HEK293 (cell line): ENCODE measurements at regions not wholly inside any gene's neighbourhood (a gene's known extent, or its start where the extent isn't known, plus 50 kb on each side); places are given as distances from the start of the nearest gene placed in this dataset.

Experiments used
- CTCF ChIA-PET: fragments of 350-600 bp; formaldehyde crosslinking; extraction: SDS; loops from one replicate; lab custom pipeline; 2021; ENCODE audit warnings: antibody characterized with exemption; lab: Yijun Ruan, JAX
- POLR2A ChIA-PET: fragments of 300-600 bp; formaldehyde crosslinking; extraction: SDS; loops from one replicate; lab custom pipeline; 2020; ENCODE audit warnings: antibody characterized with exemption, inconsistent platforms; lab: Yijun Ruan, JAX
- H3K27ac ChIP-seq: fragments of 200-500 bp; sonication (Bioruptor generic); 2 replicates; pipeline ENCODE4 v1.5.1; 2014; ENCODE audit warnings: low read depth, low read length, control low read depth, inconsistent platforms; ENCODE audit errors: extremely low read depth
- H3K36me3 ChIP-seq, 2 experiments: fragments of 200-500 bp in 1 of 2; sonication (Bioruptor generic) in 1 of 2; 1 replicate in 1 of 2; 2 replicates in 1 of 2; pipeline ENCODE4 v1.5.1; 2014 to 2017; ENCODE audit warnings: inconsistent platforms in 2 of 2, low read length in 2 of 2; ENCODE audit not compliant: control insufficient read depth in 2 of 2, insufficient read depth in 1 of 2
- H3K4me1 ChIP-seq: fragments of 200-500 bp; sonication (Bioruptor generic); 2 replicates; pipeline ENCODE4 v1.5.1; 2014; ENCODE audit warnings: mild to moderate bottlenecking, low read length, inconsistent platforms; ENCODE audit not compliant: control insufficient read depth, insufficient read depth
- H3K4me3 ChIP-seq: 2 replicates; pipeline ENCODE4 v1.5.1; 2011; ENCODE audit warnings: low read depth, mild to moderate bottlenecking, control low read depth, low read length, moderate library complexity
- H3K9me3 ChIP-seq: fragments of 200-500 bp; sonication (Bioruptor generic); 2 replicates; pipeline ENCODE4 v1.5.1; 2014; ENCODE audit warnings: low read depth, low read length, inconsistent platforms; ENCODE audit not compliant: control insufficient read depth, insufficient read depth
- GLIS1 ChIP-seq: fragments of 450-650 bp; formaldehyde crosslinking; IDR thresholded peaks from 2 replicates; pipeline ENCODE4 v1.5.1; 2016; ENCODE audit warnings: missing biosample characterization, missing genetic modification characterization
- KLF7 ChIP-seq: fragments of 450-650 bp; formaldehyde crosslinking; IDR thresholded peaks from 2 replicates; pipeline ENCODE4 v1.5.1; 2016; ENCODE audit warnings: missing biosample characterization, missing genetic modification characterization, borderline replicate concordance
- KLF8 ChIP-seq: fragments of 450-650 bp; formaldehyde crosslinking; IDR thresholded peaks from 2 replicates; pipeline ENCODE4 v1.5.1; 2016; ENCODE audit warnings: missing biosample characterization, missing genetic modification characterization
- MYNN ChIP-seq: fragments of 450-650 bp; formaldehyde crosslinking; IDR thresholded peaks from 2 replicates; pipeline ENCODE4 v1.5.1; 2016; ENCODE audit warnings: missing biosample characterization, missing genetic modification characterization, borderline replicate concordance
- MZF1 ChIP-seq: fragments of 450-650 bp; formaldehyde crosslinking; IDR thresholded peaks from 2 replicates; pipeline ENCODE4 v1.5.1; 2017; ENCODE audit warnings: missing biosample characterization, missing genetic modification characterization, borderline replicate concordance
- PATZ1 ChIP-seq: fragments of 450-650 bp; formaldehyde crosslinking; IDR thresholded peaks from 2 replicates; pipeline ENCODE4 v1.5.1; 2016; ENCODE audit warnings: missing biosample characterization, missing genetic modification characterization
- PBX3 ChIP-seq: sonication (generic); formaldehyde crosslinking; IDR thresholded peaks from 2 replicates; pipeline ENCODE4 v1.8.1; 2022; ENCODE audit warnings: mild to moderate bottlenecking, moderate library complexity, missing genetic modification reagents
- ZBTB20 ChIP-seq: fragments of 450-650 bp; formaldehyde crosslinking; IDR thresholded peaks from 2 replicates; pipeline ENCODE4 v1.5.1; 2016; ENCODE audit warnings: missing biosample characterization, missing genetic modification characterization
- ZBTB49 ChIP-seq: fragments of 450-650 bp; formaldehyde crosslinking; IDR thresholded peaks from 2 replicates; pipeline ENCODE4 v1.5.1; 2016; ENCODE audit warnings: missing biosample characterization, missing genetic modification characterization, low read depth
- ZNF112 ChIP-seq: fragments of 450-650 bp; formaldehyde crosslinking; IDR thresholded peaks from 2 replicates; pipeline ENCODE4 v1.5.0; 2017; ENCODE audit warnings: missing biosample characterization, missing genetic modification characterization
- ZNF146 ChIP-seq: fragments of 450-650 bp; formaldehyde crosslinking; IDR thresholded peaks from 2 replicates; pipeline ENCODE4 v1.5.1; 2016; ENCODE audit warnings: missing biosample characterization, missing genetic modification characterization
- ZNF157 ChIP-seq: fragments of 450-650 bp; formaldehyde crosslinking; IDR thresholded peaks from 2 replicates; pipeline ENCODE4 v1.5.1; 2016; ENCODE audit warnings: missing biosample characterization, missing genetic modification characterization
- ZNF394 ChIP-seq: fragments of 450-650 bp; formaldehyde crosslinking; IDR thresholded peaks from 2 replicates; pipeline ENCODE4 v1.5.1; 2016; ENCODE audit warnings: missing biosample characterization, missing genetic modification characterization, mild to moderate bottlenecking, moderate library complexity, borderline replicate concordance
- ZNF518A ChIP-seq: fragments of 450-650 bp; formaldehyde crosslinking; conservative IDR thresholded peaks from 2 replicates; pipeline ENCODE4 v1.5.1; 2016; ENCODE audit warnings: low read depth, missing biosample characterization, missing genetic modification characterization
- ZNF521 ChIP-seq: fragments of 450-650 bp; formaldehyde crosslinking; IDR thresholded peaks from 2 replicates; pipeline ENCODE4 v1.5.1; 2017; ENCODE audit warnings: missing biosample characterization, mild to moderate bottlenecking, missing genetic modification characterization
- ZNF530 ChIP-seq: fragments of 450-650 bp; formaldehyde crosslinking; IDR thresholded peaks from 2 replicates; pipeline ENCODE4 v1.5.1; 2016; ENCODE audit warnings: low read depth, missing biosample characterization, missing genetic modification characterization
- ZNF621 ChIP-seq: fragments of 450-650 bp; formaldehyde crosslinking; IDR thresholded peaks from 2 replicates; pipeline ENCODE4 v1.5.1; 2017; ENCODE audit warnings: missing biosample characterization, missing genetic modification characterization
- ZNF624 ChIP-seq: fragments of 450-650 bp; formaldehyde crosslinking; IDR thresholded peaks from 2 replicates; pipeline ENCODE4 v1.5.1; 2017; ENCODE audit warnings: missing biosample characterization, missing genetic modification characterization
- ZNF626 ChIP-seq: fragments of 450-650 bp; sonication (Bioruptor Pico); formaldehyde crosslinking; IDR thresholded peaks from 2 replicates; pipeline ENCODE4 v1.5.1; 2018; ENCODE audit warnings: missing biosample characterization, missing genetic modification characterization, inconsistent platforms
- ZNF660 ChIP-seq: fragments of 450-650 bp; IDR thresholded peaks from 2 replicates; pipeline ENCODE4 v1.5.1; 2018; ENCODE audit warnings: missing biosample characterization, mild to moderate bottlenecking, missing genetic modification characterization
- ZNF670 ChIP-seq: fragments of 450-650 bp; formaldehyde crosslinking; IDR thresholded peaks from 2 replicates; pipeline ENCODE4 v1.5.1; 2016; ENCODE audit warnings: missing biosample characterization, missing genetic modification characterization, low read depth
- ZNF677 ChIP-seq: fragments of 450-650 bp; IDR thresholded peaks from 2 replicates; pipeline ENCODE4 v1.5.0; 2018; ENCODE audit warnings: missing biosample characterization, mild to moderate bottlenecking, missing genetic modification characterization, moderate library complexity
- ZNF704 ChIP-seq: fragments of 450-650 bp; formaldehyde crosslinking; IDR thresholded peaks from 2 replicates; pipeline ENCODE4 v1.5.1; 2016; ENCODE audit warnings: missing biosample characterization, missing genetic modification characterization
- ZNF785 ChIP-seq: fragments of 450-650 bp; formaldehyde crosslinking; IDR thresholded peaks from 2 replicates; pipeline ENCODE4 v1.5.1; 2016; ENCODE audit warnings: missing biosample characterization, missing genetic modification characterization
- ZNF791 ChIP-seq: fragments of 450-650 bp; formaldehyde crosslinking; IDR thresholded peaks from 2 replicates; pipeline ENCODE4 v1.5.1; 2016; ENCODE audit warnings: missing biosample characterization, missing genetic modification characterization

GRCh38 chr6:93574299-93574698 lies 154.9 kb upstream of the EPHA7 start:
- ChIA-PET CTCF (interaction anchor here (0.8 kb wide), 2 partner anchors 11 to 25 kb away, joined by 3 read pairs; no protein-coding TSS in a partner anchor), POLR2A (no interaction called here)
- Histone ChIP-seq H3K36me3 (no peaks in the 10 kb centered on the region), H3K9me3 (no peaks in the 10 kb centered on the region), H3K4me1 (no peaks in the 10 kb centered on the region), H3K4me3 (no peak overlapping the region), H3K27ac (no peak overlapping the region)
- no peak for TF ChIP-seq ZNF112 (tag by site-specific recombination)
- TF ChIP-seq PBX3 (CRISPR knock-in tag): no peak
- no peak for TF ChIP-seq ZNF660 (tag by site-specific recombination)
- TF ChIP-seq ZNF146 (tag by site-specific recombination): no peak
- no peak for TF ChIP-seq ZNF677 (tag by site-specific recombination)
- no peak for TF ChIP-seq ZNF624 (tag by site-specific recombination)
- no peak for TF ChIP-seq ZBTB20 (tag by site-specific recombination)
- TF ChIP-seq ZNF621 (tag by site-specific recombination): no peak
- TF ChIP-seq ZNF791 (tag by site-specific recombination): no peak
- TF ChIP-seq GLIS1 (tag by site-specific recombination): no peak
- no peak for TF ChIP-seq ZNF157 (tag by site-specific recombination)
- no peak for TF ChIP-seq ZNF530 (tag by site-specific recombination)
- no peak for TF ChIP-seq PATZ1 (tag by site-specific recombination)
- no peak for TF ChIP-seq ZNF785 (tag by site-specific recombination)
- no peak for TF ChIP-seq MZF1 (tag by site-specific recombination)
- TF ChIP-seq ZNF670: no peak

- ChIA-PET POLR2A (no interaction called here), CTCF (no interaction called here)
- no peak for TF ChIP-seq ZNF626 (tag by site-specific recombination)
- TF ChIP-seq MYNN (tag by site-specific recombination): no peak
- TF ChIP-seq ZNF518A (tag by site-specific recombination): no peak
- TF ChIP-seq ZNF521 (tag by site-specific recombination): no peak
- TF ChIP-seq ZNF157 (tag by site-specific recombination): no peak
- no peak for TF ChIP-seq KLF7 (tag by site-specific recombination)
- TF ChIP-seq ZNF394 (tag by site-specific recombination): no peak
- TF ChIP-seq KLF8: no peak
- no peak for TF ChIP-seq MZF1 (tag by site-specific recombination)
- TF ChIP-seq ZNF704 (tag by site-specific recombination): no peak
- no peak for TF ChIP-seq ZBTB49
Observed at GRCh38 chr6:93571346-93571745, 152.0 kb upstream of the EPHA7 start.

More at GRCh38 chr6:93571346-93571745, 152.0 kb upstream of the EPHA7 start:
- H3K4me3 ChIP-seq: no peak overlapping the region
- no peak overlapping the region for H3K27ac ChIP-seq
- H3K4me1 ChIP-seq: no peaks in the 10 kb centered on the region
- no peaks in the 10 kb centered on the region for H3K9me3 ChIP-seq
- no peaks in the 10 kb centered on the region for H3K36me3 ChIP-seq
